KBM-7 (cell line): ENCODE measurements at regions not wholly inside any gene's neighbourhood (a gene's known extent, or its start where the extent isn't known, plus 50 kb on each side); places are given as distances from the start of the nearest gene placed in this dataset.

Source experiments
- DNase-seq: peaks from one replicate; pipeline ENCODE4 v3.0.0-alpha.2; 2015
- in situ Hi-C: fragments of 300-500 bp; cut with MboI; formaldehyde crosslinking; loops from 2 replicates; pipeline ENCODE4 v1.14.3; 2020; ENCODE audit warnings: low sequenced_read_pairs, low pct_unique_long_range_greater_than_20kb, mixed read lengths

- in situ Hi-C loops, result no loop called here
- no peak for DNase-seq
Measured at GRCh38 chr7:148472406-148472805, 118.2 kb upstream of the C7orf33 start.

GRCh38 chr7:148473703-148474480, 116.7 kb upstream of the C7orf33 start:
- in situ Hi-C loops, result no loop called here
- DNase-seq, result no peak

- in situ Hi-C loops, result no loop called here
- DNase-seq, result no peak
Measured at GRCh38 chr7:148474481-148475025, 116.0 kb upstream of the C7orf33 start.

- no peak for DNase-seq
- in situ Hi-C loops, result no loop called here
Measured at GRCh38 chr7:148478551-148478950, 112.0 kb upstream of the C7orf33 start.

- no peak for DNase-seq
- in situ Hi-C loops, result no loop called here
Measured at GRCh38 chr7:148480479-148481146, 110.0 kb upstream of the C7orf33 start.

- no peak for DNase-seq
- in situ Hi-C loops, result no loop called here
Measured at GRCh38 chr7:148481147-148481526, 109.4 kb upstream of the C7orf33 start.

- in situ Hi-C loops, result no loop called here
- no peak for DNase-seq
Measured at GRCh38 chr7:148481971-148482626, 108.5 kb upstream of the C7orf33 start.

GRCh38 chr7:148483515-148484308, 106.9 kb upstream of the C7orf33 start:
- in situ Hi-C loops, result no loop called here
- DNase-seq, result no peak

- in situ Hi-C loops, result no loop called here
- DNase-seq, result no peak
Measured at GRCh38 chr7:148484486-148484885, 106.1 kb upstream of the C7orf33 start.

- in situ Hi-C loops, result no loop called here
- DNase-seq, result no peak
Measured at GRCh38 chr7:148485618-148486017, 104.9 kb upstream of the C7orf33 start.

GRCh38 chr7:148486937-148487336, 103.6 kb upstream of the C7orf33 start:
- in situ Hi-C loops, result no loop called here
- DNase-seq, result no peak

GRCh38 chr7:148487912-148488311, 102.7 kb upstream of the C7orf33 start:
- in situ Hi-C loops, result no loop called here
- no peak for DNase-seq

GRCh38 chr7:148489678-148490077, 100.9 kb upstream of the C7orf33 start:
- no peak for DNase-seq
- in situ Hi-C loops, result no loop called here

- in situ Hi-C loops, result no loop called here
- no peak for DNase-seq
Measured at GRCh38 chr7:148492157-148492860, 98.3 kb upstream of the C7orf33 start.

- in situ Hi-C loops, result no loop called here
- no peak for DNase-seq
Measured at GRCh38 chr7:148495605-148496004, 95.0 kb upstream of the C7orf33 start.

GRCh38 chr7:148500978-148501377, 89.6 kb upstream of the C7orf33 start:
- in situ Hi-C loops, result loop anchor here (25.0 kb wide), 1 partner anchor 461 kb away; no protein-coding TSS in a partner anchor

GRCh38 chr7:148503900-148504487, 86.6 kb upstream of the C7orf33 start:
- in situ Hi-C loops, result loop anchor here (25.0 kb wide), 1 partner anchor 458 kb away; no protein-coding TSS in a partner anchor
- DNase-seq, result peak; percentile 56

More at GRCh38 chr7:148500978-148501377, 89.6 kb upstream of the C7orf33 start:
- DNase-seq, result no peak
